Stimulated activated CD4-positive, alpha-beta T cell treated with anti-CD3 and anti-CD28 coated beads, Interleukin-12 subunit alpha, Interleukin-12 subunit beta, amount 100 ng/mL, for 48 hours (primary cell): ENCODE measurements at regions not wholly inside any gene's neighbourhood (a gene's known extent, or its start where the extent isn't known, plus 50 kb on each side); places are given as distances from the start of the nearest gene placed in this dataset.

Source experiments
- DNase-seq, 3 donors: peaks; one replicate each; pipeline ENCODE4 v3.0.0-alpha.2; 2020; ENCODE audit warnings: low read depth in 2 of 3, low spot score in 1 of 3

DNA sequence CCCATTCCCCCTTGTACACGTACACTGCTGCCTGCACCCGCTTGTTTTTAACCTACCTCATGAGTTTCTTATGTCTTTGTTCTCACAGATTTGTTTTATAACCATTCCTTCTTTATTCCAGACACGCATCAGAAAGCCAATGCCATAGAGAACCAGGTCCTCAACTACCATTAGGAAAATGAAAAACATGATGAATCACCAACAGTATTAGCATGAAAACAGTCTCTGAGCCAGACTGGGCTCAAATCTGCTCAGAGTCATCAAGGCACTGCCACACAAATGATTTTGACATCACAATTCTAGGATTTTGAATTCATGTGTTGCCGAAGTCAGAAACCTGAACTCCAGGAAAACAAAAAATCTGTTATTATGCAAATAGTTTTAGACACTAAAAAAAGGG lies 394.1 kb upstream of the GRIA1 start:
- DNase-seq: no peak

DNA sequence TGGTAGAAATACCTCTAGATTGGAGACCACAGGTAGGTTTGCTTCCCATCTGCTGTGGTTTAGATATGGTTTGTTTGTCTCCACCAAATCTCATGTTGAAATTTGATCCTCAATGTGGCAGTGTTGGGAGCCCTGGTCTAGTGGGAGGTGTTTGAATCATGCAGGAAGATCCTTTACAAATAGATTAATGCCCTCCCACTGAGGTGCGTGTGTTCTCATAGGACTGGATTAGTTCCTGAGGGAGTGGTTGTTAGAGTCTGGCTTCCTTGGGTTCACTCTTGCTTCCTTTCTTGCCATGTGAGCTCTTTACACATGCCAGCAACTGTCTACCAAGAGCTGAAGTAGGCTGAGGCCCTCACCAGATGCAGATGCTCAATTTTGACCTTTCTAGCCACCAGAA lies 391.1 kb upstream of the GRIA1 start:
- DNase-seq: no peak

DNA sequence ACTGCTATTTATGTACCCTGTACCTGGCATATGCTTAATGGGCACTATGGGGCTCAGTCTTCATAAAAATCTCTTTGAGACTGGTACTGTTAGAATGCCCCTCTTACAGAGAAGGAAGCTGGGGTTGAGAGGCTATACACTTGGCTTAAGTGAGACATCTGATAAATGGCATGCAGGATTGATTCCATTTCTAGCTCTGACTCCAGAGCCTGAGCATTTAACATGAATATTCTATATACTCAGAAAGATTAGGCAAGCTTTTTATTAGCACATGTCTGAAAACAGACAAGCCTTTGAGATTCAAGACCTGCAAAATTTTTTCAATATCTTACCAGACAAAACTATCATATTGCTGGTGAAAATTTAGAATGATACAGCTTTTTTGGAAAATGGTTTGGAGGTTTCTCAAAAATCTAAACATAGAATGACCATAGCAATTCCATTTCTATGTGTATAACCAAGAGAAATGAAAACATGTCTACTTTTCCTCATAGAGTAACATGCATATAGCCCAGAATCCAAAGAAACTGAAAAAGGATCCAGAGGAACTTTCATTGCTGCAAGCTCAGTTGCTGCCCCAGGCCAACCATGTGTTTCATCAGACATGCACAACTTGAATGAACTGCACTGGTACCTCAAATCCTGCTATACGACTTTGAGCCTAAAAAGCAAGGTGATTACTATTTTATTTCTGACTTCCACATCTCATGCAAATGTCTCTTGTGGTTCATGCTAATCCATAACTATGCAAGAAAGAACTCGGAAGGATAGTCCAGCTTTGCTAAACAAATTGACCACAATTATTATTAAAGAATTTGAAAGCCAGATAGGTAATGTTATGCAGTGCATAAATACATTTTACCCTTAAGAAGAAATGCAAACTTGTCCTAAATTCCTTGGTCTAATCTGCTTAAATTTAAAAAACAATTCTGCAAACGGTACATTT lies 389.0 kb upstream of the GRIA1 start:
- no peak for DNase-seq

DNA sequence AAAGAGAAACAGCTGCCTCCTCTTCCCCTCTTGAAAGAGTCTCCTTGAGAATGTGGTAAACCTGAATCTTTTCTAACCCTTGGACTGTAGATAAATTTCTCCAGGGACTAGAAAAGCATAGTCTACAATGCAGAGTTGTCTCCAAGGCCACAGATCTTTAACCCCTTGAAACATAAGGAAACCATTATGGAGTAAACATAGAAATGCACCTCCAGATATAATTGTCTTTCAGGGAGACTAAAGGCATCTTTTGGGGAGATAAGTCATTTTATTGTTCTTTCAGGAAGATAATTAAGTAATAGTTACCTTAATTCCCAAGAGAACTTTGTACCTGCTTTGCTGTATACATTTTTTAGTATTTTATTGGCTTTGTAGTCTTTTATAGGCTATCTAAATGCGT lies 373.6 kb upstream of the GRIA1 start:
- DNase-seq: no peak

DNA sequence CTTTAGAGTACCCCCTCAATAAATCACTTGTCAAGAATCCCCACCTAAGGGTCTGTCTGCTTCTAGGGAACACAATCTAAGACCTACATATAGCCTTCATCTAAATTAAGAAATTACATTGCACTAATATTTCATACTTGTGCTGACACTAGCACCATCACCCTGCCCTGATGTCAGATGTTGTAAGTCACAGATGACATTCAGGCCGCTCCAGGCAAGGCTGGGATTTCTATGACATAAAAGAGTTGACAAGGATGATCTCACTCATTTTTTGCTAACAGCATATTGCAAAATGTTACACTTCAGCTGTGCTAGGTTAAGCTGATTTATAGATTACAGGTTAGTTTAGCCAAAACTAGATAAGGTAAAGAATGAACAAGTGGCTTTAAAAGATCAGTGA lies 372.5 kb upstream of the GRIA1 start:
- no peak for DNase-seq

DNA sequence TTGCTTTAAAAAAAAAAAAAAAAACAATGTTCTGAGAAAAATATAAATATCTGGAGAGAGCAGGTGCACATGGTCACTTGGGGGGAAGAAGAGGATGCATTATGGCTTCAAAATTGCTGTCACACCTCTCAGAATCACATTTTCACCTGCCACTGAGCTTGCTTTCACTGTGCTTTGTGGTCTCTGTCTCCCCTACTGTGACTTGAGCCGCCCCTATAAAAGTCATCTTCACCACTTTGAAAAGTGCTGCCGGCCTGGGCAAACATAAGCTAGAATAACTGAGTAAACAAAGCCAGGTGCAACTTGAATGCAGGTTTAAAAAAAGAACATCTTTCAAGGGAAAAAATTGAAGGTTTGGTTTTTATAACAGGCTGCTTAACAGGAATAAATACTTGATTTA lies 368.1 kb upstream of the GRIA1 start:
- no peak for DNase-seq

DNA sequence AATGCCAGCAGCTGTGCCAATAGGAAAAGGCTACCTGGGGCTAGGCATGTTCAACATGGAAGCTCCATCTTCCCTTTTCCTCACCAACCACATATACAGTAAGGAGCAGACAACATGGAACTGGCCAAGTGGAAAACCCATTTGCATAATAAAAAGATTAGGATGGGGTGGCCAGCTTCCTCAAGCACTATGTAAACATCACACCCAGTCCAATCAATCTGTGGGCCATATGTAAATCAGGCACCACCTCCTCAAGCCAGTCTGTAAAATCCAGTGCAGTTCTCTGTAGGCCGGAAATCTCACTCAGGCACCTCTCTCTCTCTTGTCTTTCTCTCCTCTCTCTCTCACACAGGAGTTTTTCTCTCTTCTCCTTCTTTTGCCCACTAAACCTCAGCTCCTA lies 360.2 kb upstream of the GRIA1 start:
- no peak for DNase-seq

DNA sequence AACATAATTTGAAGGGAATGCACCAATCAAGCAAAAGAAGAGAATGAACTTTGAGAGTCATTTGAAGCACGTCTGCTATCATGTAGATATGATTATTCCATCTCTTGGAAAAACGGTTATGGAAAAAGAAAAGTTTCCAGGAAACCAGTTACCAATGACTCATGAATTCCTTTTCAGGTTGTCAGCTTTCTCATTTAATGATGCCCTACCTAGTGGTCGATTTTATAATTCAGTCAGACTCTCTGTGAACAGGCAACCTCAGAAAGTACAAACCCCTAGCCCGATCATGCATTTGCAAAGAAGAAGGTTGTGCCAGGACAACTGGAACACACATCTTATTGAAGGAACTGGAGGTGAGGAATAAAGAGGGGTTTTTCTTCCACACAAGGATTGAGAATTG lies 355.1 kb upstream of the GRIA1 start:
- no peak for DNase-seq

DNA sequence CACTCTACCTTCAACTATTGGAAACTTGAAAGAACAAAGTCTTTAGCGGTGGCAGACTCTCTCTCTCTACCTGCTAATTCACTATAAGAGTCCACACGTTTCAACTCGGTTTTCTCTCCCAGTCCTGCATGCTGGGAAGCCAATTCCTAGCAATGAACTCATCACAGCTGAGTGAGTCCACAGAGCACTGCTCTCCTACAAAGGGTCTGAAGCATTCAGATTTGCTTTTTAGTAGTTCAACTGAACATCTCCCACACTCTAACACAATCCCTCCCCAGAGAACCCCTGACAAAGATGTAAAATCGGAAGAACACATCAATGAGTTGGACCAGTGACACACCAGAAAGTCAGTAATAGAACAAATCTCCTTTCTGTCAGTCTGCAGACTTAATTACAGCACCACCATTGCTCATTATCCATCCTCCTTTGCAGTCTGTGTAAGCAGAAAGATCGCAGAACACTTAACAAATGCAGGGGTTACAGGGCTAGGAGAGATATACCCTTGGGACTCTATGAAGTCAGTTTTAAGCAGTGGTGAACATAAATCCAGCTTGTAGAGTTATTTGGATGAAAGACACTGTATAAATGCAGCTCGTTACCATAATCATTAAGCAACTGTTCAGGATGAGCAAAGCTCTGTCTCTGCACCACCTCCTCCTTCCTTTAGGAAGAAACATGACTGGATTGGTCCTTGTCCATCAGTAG lies 353.4 kb upstream of the GRIA1 start:
- no peak for DNase-seq

DNA sequence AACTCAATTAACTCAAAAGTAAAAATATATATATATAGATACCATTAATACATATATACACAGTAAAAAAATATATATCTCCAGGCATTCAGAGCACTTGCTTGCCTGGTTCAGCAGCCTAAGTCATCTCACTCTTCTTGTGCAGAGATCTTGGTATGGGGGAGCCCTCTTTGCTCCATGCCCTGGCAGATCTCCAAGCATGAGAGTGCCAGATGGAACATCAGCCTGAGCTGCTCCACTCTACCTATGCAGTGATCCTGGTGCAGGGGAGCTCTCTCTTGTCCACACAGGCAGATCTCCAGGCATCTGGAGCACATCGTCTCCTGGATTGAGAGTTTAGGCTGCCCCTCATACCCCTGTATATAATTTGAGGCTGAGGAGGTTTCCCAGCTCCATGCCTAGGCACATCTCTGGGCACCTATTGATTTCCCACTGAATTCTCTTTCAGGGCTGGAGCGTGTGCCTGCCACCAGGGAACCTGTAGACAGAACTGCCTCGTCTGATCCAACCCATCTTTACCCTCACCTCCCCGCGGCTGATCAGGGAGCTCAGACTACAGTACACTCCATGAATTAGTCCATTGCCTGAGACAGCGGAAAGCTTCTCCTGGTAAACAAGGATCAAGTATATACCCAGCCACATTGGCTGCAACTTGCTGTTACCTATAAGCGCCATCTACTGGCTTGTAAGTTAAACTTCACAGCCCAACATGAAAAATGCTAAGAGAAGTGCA lies 342.4 kb upstream of the GRIA1 start:
- no peak for DNase-seq

DNA sequence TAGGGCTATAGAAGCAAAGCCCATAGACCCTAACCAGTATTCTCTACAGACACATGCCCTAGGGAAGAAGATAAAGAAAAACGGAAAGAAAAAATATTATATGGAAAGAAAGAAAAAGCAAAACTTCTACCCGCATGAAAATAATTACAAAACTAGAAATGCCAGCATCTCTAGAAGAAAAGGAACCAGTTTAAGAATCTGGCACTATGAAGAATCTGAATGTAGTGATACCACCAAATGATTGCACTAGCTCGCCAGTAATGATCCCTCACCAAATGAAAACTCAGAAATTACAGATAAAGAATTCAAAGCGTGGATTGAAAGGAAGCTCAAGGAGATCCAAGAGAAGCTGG lies 341.9 kb upstream of the GRIA1 start:
- DNase-seq: no peak

DNA sequence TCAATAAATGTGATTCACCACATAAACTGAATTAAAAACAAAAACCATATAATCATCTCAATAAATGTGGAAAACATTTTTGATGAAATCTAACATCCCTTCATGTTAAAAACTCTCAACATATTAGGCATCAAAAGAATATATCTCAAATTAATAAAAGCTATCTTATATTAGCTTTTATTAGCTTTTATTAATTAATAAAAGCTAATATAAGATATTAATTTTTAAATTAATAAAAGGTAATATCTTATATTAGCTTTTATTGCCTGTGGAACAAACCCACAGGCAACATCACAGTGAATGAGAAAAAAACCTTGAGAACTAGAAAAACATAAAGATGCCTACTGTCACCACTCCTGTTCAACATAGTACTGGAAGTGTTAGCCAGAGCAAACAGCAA lies 338.9 kb upstream of the GRIA1 start:
- DNase-seq: no peak

DNA sequence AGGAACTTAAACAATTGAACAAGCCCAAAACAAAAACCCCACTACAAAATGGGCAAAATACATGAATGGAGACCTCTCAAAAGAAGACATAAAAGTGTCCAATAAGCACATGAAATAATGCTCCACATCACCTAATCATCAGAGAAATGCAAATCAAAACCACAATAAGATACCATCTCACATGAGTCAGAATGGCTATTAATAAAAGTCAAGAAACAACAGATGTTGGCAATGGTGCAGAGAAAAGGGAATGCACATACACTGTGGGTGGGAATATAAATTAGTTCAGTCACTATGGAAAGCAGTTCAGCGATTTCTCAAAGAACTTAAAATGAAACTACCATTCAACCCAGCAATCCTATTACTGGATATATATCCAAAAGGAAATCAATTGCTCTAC lies 337.4 kb upstream of the GRIA1 start:
- DNase-seq: no peak

DNA sequence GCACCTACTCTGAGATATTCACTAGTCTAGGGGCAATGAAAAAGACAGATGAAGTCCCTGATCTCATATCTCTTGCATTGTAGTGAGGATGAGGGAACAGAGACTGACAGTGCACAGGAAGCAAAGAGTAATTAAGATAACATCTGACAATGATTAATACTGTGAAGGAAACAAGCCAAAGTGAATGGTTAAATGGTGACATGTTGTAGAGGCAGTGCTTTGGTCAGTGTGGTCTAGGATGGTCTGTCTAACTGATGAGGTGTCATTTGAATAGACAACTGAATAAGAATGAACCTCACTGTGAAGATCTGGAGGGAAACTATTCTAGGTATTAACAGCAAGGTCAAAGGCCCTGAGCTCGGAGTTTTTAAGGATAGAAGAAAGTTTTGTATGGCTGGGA lies 333.3 kb upstream of the GRIA1 start:
- DNase-seq: no peak

DNA sequence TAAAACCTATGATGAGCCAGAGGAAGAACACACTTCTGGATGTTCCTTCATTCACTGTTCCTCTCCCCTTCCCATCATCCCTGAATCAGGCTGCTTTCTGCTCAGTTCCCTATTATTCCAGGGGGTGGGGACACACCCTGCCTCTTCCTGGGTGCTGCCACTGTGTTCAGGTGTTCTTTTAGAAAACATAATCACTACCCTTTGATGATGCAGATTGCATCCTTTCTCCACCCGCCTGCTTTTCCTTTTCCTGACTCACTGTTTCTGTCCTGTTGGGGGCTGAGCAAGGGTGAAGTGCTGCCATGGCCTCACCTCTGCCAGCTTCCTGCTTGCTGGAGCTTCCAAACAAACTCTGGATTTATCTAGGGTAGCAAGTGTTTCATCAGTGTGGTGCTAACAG lies 331.9 kb upstream of the GRIA1 start:
- no peak for DNase-seq

DNA sequence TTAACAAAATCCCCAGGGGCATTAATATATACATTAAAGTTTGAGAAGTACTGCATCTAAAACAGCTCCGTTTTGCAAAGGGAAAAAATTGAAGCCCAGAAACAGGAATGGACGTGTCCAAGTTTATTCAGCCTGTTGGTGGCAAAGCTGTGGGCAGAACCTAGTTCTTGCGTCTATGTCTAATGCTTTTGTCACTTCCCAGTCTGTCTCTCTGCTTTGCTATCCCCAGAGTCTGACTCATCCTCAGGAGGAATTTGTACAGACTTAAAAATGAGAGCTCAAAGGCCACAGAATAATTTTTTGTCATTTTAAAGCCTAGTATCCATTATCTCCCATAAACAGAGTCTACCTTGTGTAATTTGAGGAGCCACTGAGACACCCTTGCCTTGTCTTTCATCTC lies 330.9 kb upstream of the GRIA1 start:
- no peak for DNase-seq

DNA sequence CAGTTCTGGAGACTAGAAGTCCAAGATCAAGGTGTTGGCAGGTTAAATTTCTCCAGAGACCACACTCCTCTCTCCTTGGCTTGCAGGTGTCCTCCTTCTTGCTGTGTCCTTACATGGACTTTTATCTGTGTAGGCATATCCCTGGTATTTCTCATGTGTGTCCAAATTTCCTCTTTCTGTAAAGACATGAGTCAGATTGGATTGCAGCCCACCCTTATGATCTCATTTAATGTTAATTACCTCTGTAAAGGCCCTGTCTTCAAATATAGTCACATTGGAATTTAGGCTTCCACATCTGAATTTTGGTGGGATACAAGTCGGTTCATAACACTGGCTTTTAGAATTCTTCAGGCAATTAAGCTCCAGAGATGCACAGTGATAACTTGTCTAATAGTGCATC lies 322.2 kb upstream of the GRIA1 start:
- DNase-seq: no peak

DNA sequence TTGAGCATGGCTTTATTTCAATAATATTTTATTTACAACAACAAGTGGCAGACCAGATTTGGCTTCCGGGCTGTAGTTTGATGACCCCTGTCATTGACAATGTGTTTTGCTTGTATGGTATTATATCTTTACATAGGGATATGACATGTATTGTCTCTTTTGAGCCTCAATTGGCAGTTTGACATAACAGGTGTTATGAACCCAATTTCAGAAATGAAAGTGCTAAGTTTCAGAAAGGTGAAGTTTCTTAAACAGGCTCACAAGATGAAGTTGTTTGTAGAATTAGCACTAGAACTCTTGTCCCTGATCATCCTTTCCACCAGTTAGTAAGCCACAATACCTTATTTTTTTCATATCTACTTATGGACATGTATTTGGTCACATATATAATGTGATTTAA lies 303.0 kb upstream of the GRIA1 start:
- no peak for DNase-seq

DNA sequence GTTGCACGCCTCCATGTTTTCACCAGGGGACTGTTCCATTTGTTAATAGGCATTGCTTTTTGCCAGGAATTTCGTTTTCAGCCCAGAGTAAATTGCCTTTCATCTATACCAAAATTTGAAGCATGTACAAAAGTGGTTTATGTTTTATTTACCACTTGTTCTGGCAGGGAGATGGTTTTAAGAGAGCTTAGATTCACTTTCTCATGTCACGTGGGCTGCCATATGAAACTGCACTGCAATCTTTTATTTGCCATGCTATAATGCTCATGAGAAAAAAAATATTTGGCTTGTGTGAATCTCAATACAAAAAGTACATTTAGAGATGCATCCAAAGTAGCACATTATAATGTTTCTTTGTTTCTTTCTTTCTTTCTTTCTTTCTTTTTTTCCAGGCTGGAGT lies 284.1 kb upstream of the GRIA1 start:
- DNase-seq: no peak

DNA sequence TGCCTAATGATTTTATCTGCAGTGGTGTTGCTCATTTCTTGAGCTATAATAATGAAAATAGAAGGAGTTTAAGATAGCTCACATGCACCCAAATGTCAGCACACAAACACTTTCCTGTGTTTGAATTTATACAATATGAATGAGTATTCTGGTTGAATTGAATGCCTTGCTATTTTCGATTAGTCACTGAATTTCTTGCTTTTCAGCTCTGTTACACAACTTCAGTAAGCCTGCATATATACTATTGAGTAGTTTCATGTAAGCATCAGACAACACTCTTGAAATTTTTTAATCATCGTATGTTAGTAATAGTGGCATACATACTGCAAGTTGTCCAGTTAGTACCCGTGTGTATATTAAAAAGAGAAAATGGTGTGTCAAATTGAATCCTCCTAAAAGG lies 281.5 kb upstream of the GRIA1 start:
- DNase-seq: no peak

DNA sequence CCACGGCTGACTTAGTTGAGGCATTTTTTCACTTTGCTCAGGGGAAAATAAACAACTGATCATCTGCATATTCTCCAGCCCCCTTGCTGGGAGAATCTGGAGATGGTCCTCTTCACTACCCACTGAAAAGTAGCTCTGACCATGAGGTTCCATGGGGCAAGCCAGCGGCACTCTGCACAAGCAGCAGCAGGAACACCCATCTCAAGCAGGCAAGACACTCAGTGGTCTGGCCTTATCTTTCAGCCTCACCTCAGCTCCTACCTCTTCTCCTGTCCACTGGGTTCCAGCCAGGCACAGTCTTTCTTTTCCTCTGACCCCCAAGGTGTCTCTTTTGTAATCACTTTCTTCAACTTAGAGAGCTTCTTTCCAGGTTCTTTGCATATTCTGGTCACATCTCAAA lies 280.8 kb upstream of the GRIA1 start:
- no peak for DNase-seq

DNA sequence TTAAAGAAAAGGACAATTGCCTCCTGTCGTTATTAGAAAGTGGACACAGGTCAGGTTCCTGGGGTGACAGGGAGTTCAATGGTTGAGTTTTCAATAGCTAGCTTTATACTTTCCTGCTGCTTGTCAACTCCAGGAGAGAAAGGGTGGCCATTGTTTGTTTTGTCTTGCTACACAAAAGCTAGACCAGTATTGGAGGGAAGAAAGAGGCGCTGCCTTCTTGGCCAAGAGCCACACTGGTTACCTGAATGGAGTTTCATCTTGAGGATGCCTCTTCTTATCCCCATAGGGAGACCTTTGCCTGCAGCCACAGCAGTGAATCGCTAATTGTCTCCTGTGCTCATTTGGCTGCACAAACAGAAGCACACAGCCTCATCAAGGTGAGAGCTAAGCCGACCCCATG lies 279.4 kb upstream of the GRIA1 start:
- DNase-seq: no peak
